Thyroid gland (tissue), 4 donors: ENCODE measurements at regions not wholly inside any gene's neighbourhood (a gene's known extent, or its start where the extent isn't known, plus 50 kb on each side); places are given as distances from the start of the nearest gene placed in this dataset.

Experiments used
- CTCF ChIP-seq, 6 experiments: fragments of 200-600 bp in 3 of 6; fragments of 450-650 bp in 3 of 6; sonication (generic) in 3 of 6; IDR thresholded peaks; one replicate each; pipeline ENCODE4 v1.5.1; 2016 to 2019; ENCODE audit warnings: antibody characterized with exemption in 6 of 6, mild to moderate bottlenecking in 2 of 6, inconsistent platforms in 1 of 6, moderate library complexity in 1 of 6
- POLR2A ChIP-seq, 2 donors: fragments of 450-650 bp; IDR thresholded peaks; one replicate each; pipeline ENCODE4 v1.6.1; 2017; ENCODE audit warnings: antibody characterized with exemption in 2 of 2, mild to moderate bottlenecking in 2 of 2, moderate library complexity in 1 of 2

- TF ChIP-seq CTCF (IDR thresholded peaks at IDR 0.05) (no peak), POLR2A (IDR thresholded peaks at IDR 0.05) (no peak)
Observed at GRCh38 chr10:2094171-2094570, 356.8 kb upstream of the ADARB2 start.
